HFF-Myc (cell line): ENCODE measurements at regions not wholly inside any gene's neighbourhood (a gene's known extent, or its start where the extent isn't known, plus 50 kb on each side); places are given as distances from the start of the nearest gene placed in this dataset.

Source experiments
- DNase-seq: peaks from one replicate; pipeline ENCODE4 v3.0.0-alpha.2; 2011; ENCODE audit warnings: low read depth; ENCODE audit errors: extremely low read depth
- H3K4me3 ChIP-seq: replicated peaks from 2 replicates; pipeline ENCODE4 v1.5.1; 2011; ENCODE audit warnings: low read depth, mild to moderate bottlenecking, control low read depth, low read length
- TF ChIP-seq, protein P1 (sequence below): IDR thresholded peaks from 2 replicates; pipeline ENCODE4 v1.5.1; 2012; ENCODE audit warnings: mild to moderate bottlenecking, low read depth, low read length, control low read depth; ENCODE audit errors: missing control alignments

DNA sequence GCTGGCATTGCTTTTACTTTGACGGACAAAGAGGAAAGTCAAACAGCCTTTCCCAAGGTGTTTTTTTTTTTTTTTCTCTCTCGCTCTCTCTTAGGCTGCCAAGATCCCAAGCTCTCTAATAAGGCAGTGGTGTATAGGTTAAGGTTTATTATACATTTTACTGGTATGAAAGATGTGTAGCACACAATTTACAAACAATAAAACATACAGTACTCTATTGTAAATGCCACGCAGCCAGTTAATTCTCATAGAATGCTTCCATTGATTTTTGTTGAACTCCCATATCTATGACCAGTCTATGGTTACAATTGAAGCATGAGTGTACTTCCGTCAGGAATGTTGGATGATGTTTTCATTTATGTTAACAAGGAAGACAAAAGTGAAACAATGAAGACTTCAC lies 106.4 kb upstream of the GSC start:
- no peak overlapping the region for H3K4me3 ChIP-seq
- TF ChIP-seq, protein P1, sequence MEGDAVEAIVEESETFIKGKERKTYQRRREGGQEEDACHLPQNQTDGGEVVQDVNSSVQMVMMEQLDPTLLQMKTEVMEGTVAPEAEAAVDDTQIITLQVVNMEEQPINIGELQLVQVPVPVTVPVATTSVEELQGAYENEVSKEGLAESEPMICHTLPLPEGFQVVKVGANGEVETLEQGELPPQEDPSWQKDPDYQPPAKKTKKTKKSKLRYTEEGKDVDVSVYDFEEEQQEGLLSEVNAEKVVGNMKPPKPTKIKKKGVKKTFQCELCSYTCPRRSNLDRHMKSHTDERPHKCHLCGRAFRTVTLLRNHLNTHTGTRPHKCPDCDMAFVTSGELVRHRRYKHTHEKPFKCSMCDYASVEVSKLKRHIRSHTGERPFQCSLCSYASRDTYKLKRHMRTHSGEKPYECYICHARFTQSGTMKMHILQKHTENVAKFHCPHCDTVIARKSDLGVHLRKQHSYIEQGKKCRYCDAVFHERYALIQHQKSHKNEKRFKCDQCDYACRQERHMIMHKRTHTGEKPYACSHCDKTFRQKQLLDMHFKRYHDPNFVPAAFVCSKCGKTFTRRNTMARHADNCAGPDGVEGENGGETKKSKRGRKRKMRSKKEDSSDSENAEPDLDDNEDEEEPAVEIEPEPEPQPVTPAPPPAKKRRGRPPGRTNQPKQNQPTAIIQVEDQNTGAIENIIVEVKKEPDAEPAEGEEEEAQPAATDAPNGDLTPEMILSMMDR = no peak
- no peak for DNase-seq

DNA sequence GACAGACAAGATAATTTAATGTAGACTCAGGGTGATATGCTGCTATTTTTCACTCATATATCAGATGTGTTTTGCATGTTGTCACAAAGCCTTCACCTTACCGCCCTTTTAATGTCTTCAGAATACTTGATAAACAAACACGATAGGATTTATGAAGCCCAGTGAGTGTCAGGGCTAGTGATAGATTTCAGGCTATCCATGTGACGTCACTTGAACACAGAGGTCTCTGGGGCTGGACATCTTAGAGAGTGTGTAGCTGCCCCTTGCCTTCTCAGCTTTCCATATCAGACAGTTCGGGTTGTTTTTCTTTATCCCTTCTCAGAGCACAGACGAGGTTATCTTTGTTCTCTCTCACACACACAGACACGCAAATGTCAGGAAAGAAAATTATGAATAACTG lies 105.3 kb upstream of the GSC start:
- TF ChIP-seq, protein P1 = no peak
- no peak overlapping the region for H3K4me3 ChIP-seq
- DNase-seq = no peak

DNA sequence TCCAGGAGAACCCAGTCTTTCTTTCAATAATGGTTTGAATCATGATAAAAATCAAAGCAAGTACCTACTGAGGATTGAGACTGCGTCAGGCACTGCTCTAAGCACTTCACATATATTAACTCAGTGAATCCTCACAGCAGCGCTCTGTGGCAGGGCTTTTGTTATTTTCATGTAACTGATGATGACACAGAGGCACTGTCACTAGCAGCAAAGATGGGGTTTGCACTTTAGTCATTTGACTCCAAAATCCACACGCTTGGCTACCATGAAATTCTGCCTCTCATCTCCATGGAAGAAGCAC lies 98.8 kb upstream of the GSC start:
- TF ChIP-seq, protein P1 = no peak
- no peak overlapping the region for H3K4me3 ChIP-seq
- DNase-seq = no peak

DNA sequence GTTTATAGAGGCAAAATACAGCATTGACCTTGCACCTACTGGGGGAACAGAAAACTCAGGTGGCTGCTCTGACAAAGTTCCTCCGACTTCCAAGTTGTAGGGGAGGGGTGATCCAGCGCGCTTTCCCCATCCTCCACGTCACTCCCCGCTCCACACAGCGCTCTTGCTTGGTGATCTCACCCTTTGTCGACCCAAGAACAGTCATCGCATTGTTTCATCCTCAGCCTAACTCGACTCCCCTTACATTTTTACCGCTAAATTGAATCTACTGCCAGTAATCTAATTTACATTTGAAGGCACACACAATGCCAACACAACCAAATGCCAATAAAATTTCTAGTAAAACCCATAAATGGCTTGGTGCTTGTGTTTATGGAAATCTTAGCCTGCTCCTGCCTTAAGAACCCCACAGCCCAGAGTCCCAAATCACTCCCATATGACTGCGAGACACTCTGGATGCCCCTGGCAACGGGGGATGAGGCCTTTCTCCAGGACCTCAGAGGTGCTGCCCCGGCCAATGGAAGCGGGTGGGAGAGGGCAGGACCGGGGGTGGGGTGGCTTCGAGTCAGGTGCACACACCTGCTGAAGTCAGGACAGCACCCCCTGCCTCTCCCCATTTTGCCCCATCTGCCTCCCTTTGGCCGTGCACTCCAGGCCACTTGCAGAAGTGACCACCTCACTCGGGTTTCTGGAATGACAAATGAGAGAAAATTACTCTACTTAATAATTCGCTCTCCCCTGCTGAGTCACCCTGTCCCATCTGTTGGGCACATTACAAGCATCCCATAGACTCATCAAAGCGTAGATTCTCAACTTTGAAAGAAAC lies 98.2 kb upstream of the GSC start:
- no peak overlapping the region for H3K4me3 ChIP-seq
- TF ChIP-seq, protein P1 = no peak
- no peak for DNase-seq

DNA sequence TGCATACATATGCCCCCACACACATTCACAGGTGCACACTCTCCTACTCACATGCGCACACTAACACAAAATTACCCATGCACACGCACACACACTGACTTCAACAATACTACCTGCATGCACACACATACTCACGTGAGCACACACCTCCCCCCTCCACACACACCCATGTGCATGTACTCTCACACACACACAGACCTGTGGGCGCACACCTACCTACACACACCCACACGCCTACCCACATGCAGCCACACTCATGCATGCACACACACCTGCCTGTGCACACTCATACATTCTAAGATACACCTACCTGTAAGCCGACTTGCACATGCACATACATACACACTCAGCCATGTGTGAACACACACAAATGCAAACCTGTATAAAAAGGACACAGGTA lies 97.3 kb upstream of the GSC start:
- DNase-seq = no peak
- no peak overlapping the region for H3K4me3 ChIP-seq

DNA sequence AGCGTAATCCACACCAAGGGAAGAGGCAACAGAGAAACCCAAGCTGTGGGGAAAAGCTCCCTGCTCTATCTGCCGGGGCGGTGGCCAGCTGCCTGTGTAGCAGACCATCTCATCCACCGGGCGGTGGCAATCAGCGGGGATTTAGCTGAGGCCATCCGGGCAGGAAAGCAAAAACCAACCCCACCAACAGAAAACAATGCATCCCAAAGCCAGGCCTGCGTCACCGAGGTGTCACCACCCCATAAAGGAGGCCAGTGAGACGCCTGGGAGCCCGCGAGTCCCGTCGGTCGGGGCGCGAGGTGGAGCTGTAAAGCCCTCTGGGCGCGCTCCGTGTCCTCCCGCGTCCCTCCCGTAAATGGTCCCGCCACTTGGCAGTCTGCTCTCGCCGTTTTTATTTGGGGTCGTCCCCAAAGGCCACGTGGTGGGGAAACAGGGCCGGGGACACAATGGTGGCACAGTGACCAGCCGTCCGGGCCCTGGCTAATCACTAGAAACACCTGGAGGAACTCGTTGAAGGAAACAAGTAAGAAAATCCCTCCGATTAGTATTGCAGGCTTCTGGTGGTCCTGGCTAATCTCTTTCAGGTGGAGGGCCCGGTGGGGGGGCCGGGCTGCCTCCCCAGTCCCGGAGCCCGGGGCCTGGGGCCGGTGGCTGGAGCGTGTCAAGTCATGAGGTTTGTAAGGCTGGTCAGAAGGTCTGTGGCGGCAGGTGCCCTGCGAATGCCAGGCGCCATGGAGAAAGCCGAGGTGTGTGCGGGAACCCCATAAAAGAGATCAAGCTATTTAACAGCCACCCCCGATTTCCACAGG lies 94.7 kb upstream of the GSC start:
- TF ChIP-seq, protein P1 = no peak
- no peak overlapping the region for H3K4me3 ChIP-seq
- no peak for DNase-seq

More for the DNA sequence above, 97.3 kb upstream of the GSC start:
- TF ChIP-seq, protein P1 = no peak
